AG10803 (cell line): ENCODE measurements at regions not wholly inside any gene's neighbourhood (a gene's known extent, or its start where the extent isn't known, plus 50 kb on each side); places are given as distances from the start of the nearest gene placed in this dataset.

ENCODE experiments used
- DNase-seq: peaks from one replicate; pipeline ENCODE4 v3.0.0; 2010; ENCODE audit warnings: low read depth
- H3K4me3 ChIP-seq: 2 replicates; pipeline ENCODE4 v1.5.1; 2011; ENCODE audit warnings: mild to moderate bottlenecking, low read length, control low read depth
- CTCF ChIP-seq: conservative IDR thresholded peaks from 2 replicates; pipeline ENCODE4 v1.5.1; 2011; ENCODE audit warnings: mild to moderate bottlenecking, low read length, control low read depth, inconsistent platforms

- no peak for TF ChIP-seq CTCF
- peak; percentile 79 for DNase-seq
- no peak overlapping the region; the same call in 1 of the 2 replicates for H3K4me3 ChIP-seq
Measured at GRCh38 chr4:111761531-111761930, 383.7 kb upstream of the FAM241A start.

- no peak overlapping the region for H3K4me3 ChIP-seq
- TF ChIP-seq CTCF: no peak
- DNase-seq: no peak
Measured at GRCh38 chr4:111770514-111770913, 374.7 kb upstream of the FAM241A start.

- no peak overlapping the region for H3K4me3 ChIP-seq
- no peak for TF ChIP-seq CTCF
- peak; percentile 66 for DNase-seq
Measured at GRCh38 chr4:111773858-111774257, 371.4 kb upstream of the FAM241A start.

- no peak overlapping the region for H3K4me3 ChIP-seq
- DNase-seq: peak; percentile 30
- TF ChIP-seq CTCF: no peak
Measured at GRCh38 chr4:111775556-111776297, 369.5 kb upstream of the FAM241A start.

GRCh38 chr4:111776561-111776960 is 368.7 kb upstream of the FAM241A start:
- no peak overlapping the region for H3K4me3 ChIP-seq
- TF ChIP-seq CTCF: no peak
- peak; percentile 39 for DNase-seq

- peak; percentile 54 for DNase-seq
- H3K4me3 ChIP-seq: no peak overlapping the region
- peak; percentile 64 for TF ChIP-seq CTCF
Measured at GRCh38 chr4:111778543-111778942, 366.7 kb upstream of the FAM241A start.

- no peak overlapping the region for H3K4me3 ChIP-seq
- DNase-seq: no peak
- no peak for TF ChIP-seq CTCF
Measured at GRCh38 chr4:111780965-111781364, 364.3 kb upstream of the FAM241A start.
